HEK293 (cell line): ENCODE measurements at regions not wholly inside any gene's neighbourhood (a gene's known extent, or its start where the extent isn't known, plus 50 kb on each side); places are given as distances from the start of the nearest gene placed in this dataset.

ENCODE experiments used
- CTCF ChIA-PET: fragments of 350-600 bp; formaldehyde crosslinking; extraction: SDS; loops from one replicate; lab custom pipeline; 2021; ENCODE audit warnings: antibody characterized with exemption; lab: Yijun Ruan, JAX
- POLR2A ChIA-PET: fragments of 300-600 bp; formaldehyde crosslinking; extraction: SDS; loops from one replicate; lab custom pipeline; 2020; ENCODE audit warnings: antibody characterized with exemption, inconsistent platforms; lab: Yijun Ruan, JAX
- H3K27ac ChIP-seq: fragments of 200-500 bp; sonication (Bioruptor generic); 2 replicates; pipeline ENCODE4 v1.5.1; 2014; ENCODE audit warnings: low read depth, low read length, control low read depth, inconsistent platforms; ENCODE audit errors: extremely low read depth
- H3K36me3 ChIP-seq, 2 experiments: fragments of 200-500 bp in 1 of 2; sonication (Bioruptor generic) in 1 of 2; 1 replicate in 1 of 2; 2 replicates in 1 of 2; pipeline ENCODE4 v1.5.1; 2014 to 2017; ENCODE audit warnings: inconsistent platforms in 2 of 2, low read length in 2 of 2; ENCODE audit not compliant: control insufficient read depth in 2 of 2, insufficient read depth in 1 of 2
- H3K4me1 ChIP-seq: fragments of 200-500 bp; sonication (Bioruptor generic); 2 replicates; pipeline ENCODE4 v1.5.1; 2014; ENCODE audit warnings: mild to moderate bottlenecking, low read length, inconsistent platforms; ENCODE audit not compliant: control insufficient read depth, insufficient read depth
- H3K4me3 ChIP-seq: 2 replicates; pipeline ENCODE4 v1.5.1; 2011; ENCODE audit warnings: low read depth, mild to moderate bottlenecking, control low read depth, low read length, moderate library complexity
- H3K9me3 ChIP-seq: fragments of 200-500 bp; sonication (Bioruptor generic); 2 replicates; pipeline ENCODE4 v1.5.1; 2014; ENCODE audit warnings: low read depth, low read length, inconsistent platforms; ENCODE audit not compliant: control insufficient read depth, insufficient read depth
- ELK4 ChIP-seq: IDR thresholded peaks from 2 replicates; pipeline ENCODE4 v1.6.1; 2011; ENCODE audit warnings: mild to moderate bottlenecking, low read depth, low read length, borderline replicate concordance
- KLF1 ChIP-seq: fragments of 450-650 bp; formaldehyde crosslinking; IDR thresholded peaks from 2 replicates; pipeline ENCODE4 v1.5.1; 2016; ENCODE audit warnings: missing biosample characterization, missing genetic modification characterization
- OSR2 ChIP-seq: fragments of 450-650 bp; formaldehyde crosslinking; IDR thresholded peaks from 2 replicates; pipeline ENCODE4 v1.5.1; 2016; ENCODE audit warnings: missing biosample characterization, missing genetic modification characterization
- TRIM28 ChIP-seq: IDR thresholded peaks from 2 replicates; pipeline ENCODE4 v1.6.1; 2011; ENCODE audit warnings: low read length, control low read depth, borderline replicate concordance
- ZFP69B ChIP-seq: fragments of 450-650 bp; formaldehyde crosslinking; IDR thresholded peaks from 2 replicates; pipeline ENCODE4 v1.5.1; 2016; ENCODE audit warnings: missing biosample characterization, missing genetic modification characterization
- ZIC2 ChIP-seq: fragments of 450-650 bp; formaldehyde crosslinking; IDR thresholded peaks from 2 replicates; pipeline ENCODE4 v1.5.1; 2016; ENCODE audit warnings: missing biosample characterization, missing genetic modification characterization
- ZNF148 ChIP-seq: fragments of 450-650 bp; formaldehyde crosslinking; IDR thresholded peaks from 2 replicates; pipeline ENCODE4 v1.5.0; 2017; ENCODE audit warnings: missing biosample characterization, missing genetic modification characterization, borderline replicate concordance
- ZNF157 ChIP-seq: fragments of 450-650 bp; formaldehyde crosslinking; IDR thresholded peaks from 2 replicates; pipeline ENCODE4 v1.5.1; 2016; ENCODE audit warnings: missing biosample characterization, missing genetic modification characterization
- ZNF169 ChIP-seq: fragments of 450-650 bp; formaldehyde crosslinking; IDR thresholded peaks from 2 replicates; pipeline ENCODE4 v1.5.1; 2016; ENCODE audit warnings: missing biosample characterization, missing genetic modification characterization
- ZNF211 ChIP-seq: fragments of 450-650 bp; formaldehyde crosslinking; IDR thresholded peaks from 2 replicates; pipeline ENCODE4 v1.5.1; 2016; ENCODE audit warnings: low read depth, missing biosample characterization, missing genetic modification characterization
- ZNF280D ChIP-seq: fragments of 450-650 bp; formaldehyde crosslinking; IDR thresholded peaks from 2 replicates; pipeline ENCODE4 v1.5.1; 2016; ENCODE audit warnings: missing biosample characterization, missing genetic modification characterization
- ZNF311 ChIP-seq: fragments of 450-650 bp; formaldehyde crosslinking; IDR thresholded peaks from 2 replicates; pipeline ENCODE4 v1.5.1; 2017; ENCODE audit warnings: missing biosample characterization, missing genetic modification characterization, borderline replicate concordance
- ZNF354C ChIP-seq: fragments of 450-650 bp; formaldehyde crosslinking; IDR thresholded peaks from 2 replicates; pipeline ENCODE4 v1.5.1; 2016; ENCODE audit warnings: missing biosample characterization, missing genetic modification characterization, low read depth, borderline replicate concordance
- ZNF366 ChIP-seq: fragments of 450-650 bp; formaldehyde crosslinking; conservative IDR thresholded peaks from 2 replicates; pipeline ENCODE4 v1.5.1; 2016; ENCODE audit warnings: missing biosample characterization, missing genetic modification characterization
- ZNF423 ChIP-seq: fragments of 450-650 bp; formaldehyde crosslinking; IDR thresholded peaks from 2 replicates; pipeline ENCODE4 v1.5.1; 2016; ENCODE audit warnings: missing biosample characterization, missing genetic modification characterization
- ZNF48 ChIP-seq: fragments of 450-650 bp; formaldehyde crosslinking; IDR thresholded peaks from 2 replicates; pipeline ENCODE4 v1.5.1; 2016; ENCODE audit warnings: missing biosample characterization, missing genetic modification characterization
- ZNF513 ChIP-seq: fragments of 450-650 bp; IDR thresholded peaks from 2 replicates; pipeline ENCODE4 v1.5.1; 2018; ENCODE audit warnings: missing biosample characterization, missing genetic modification characterization
- ZNF561 ChIP-seq: fragments of 450-650 bp; IDR thresholded peaks from 2 replicates; pipeline ENCODE4 v1.5.1; 2018; ENCODE audit warnings: missing biosample characterization, missing genetic modification characterization, borderline replicate concordance
- ZNF624 ChIP-seq: fragments of 450-650 bp; formaldehyde crosslinking; IDR thresholded peaks from 2 replicates; pipeline ENCODE4 v1.5.1; 2017; ENCODE audit warnings: missing biosample characterization, missing genetic modification characterization
- ZNF629 ChIP-seq: fragments of 450-650 bp; formaldehyde crosslinking; IDR thresholded peaks from 2 replicates; pipeline ENCODE4 v1.5.1; 2017; ENCODE audit warnings: missing biosample characterization, missing genetic modification characterization
- ZNF692 ChIP-seq: fragments of 450-650 bp; formaldehyde crosslinking; IDR thresholded peaks from 2 replicates; pipeline ENCODE4 v1.5.1; 2016; ENCODE audit warnings: missing biosample characterization, missing genetic modification characterization
- ZNF785 ChIP-seq: fragments of 450-650 bp; formaldehyde crosslinking; IDR thresholded peaks from 2 replicates; pipeline ENCODE4 v1.5.1; 2016; ENCODE audit warnings: missing biosample characterization, missing genetic modification characterization
- ZSCAN16 ChIP-seq: fragments of 450-650 bp; formaldehyde crosslinking; IDR thresholded peaks from 2 replicates; pipeline ENCODE4 v1.5.1; 2016; ENCODE audit warnings: missing biosample characterization, missing genetic modification characterization
- ZSCAN23 ChIP-seq: fragments of 450-650 bp; formaldehyde crosslinking; IDR thresholded peaks from 2 replicates; pipeline ENCODE4 v1.5.1; 2016; ENCODE audit warnings: missing biosample characterization, missing genetic modification characterization
- ZSCAN4 ChIP-seq: fragments of 450-650 bp; formaldehyde crosslinking; IDR thresholded peaks from 2 replicates; pipeline ENCODE4 v1.5.1; 2017; ENCODE audit warnings: missing biosample characterization, missing genetic modification characterization
- ZXDB ChIP-seq: fragments of 450-650 bp; formaldehyde crosslinking; IDR thresholded peaks from 2 replicates; pipeline ENCODE4 v1.5.1; 2016; ENCODE audit warnings: missing biosample characterization, missing genetic modification characterization

GRCh38 chr15:35299059-35299735 is 214.1 kb upstream of the NANOGP8 start:
- Histone ChIP-seq H3K4me1 (no peaks in the 10 kb centered on the region), H3K27ac (no peak overlapping the region), H3K4me3 (no peak overlapping the region)
- CTCF ChIA-PET = interaction anchor here (0.7 kb wide), 1 partner anchor 174 kb away, joined by 3 read pairs; no protein-coding TSS in a partner anchor
- TF ChIP-seq ZNF311 = no peak
- no peak for TF ChIP-seq ZNF513 (tag by site-specific recombination)
- no peak for TF ChIP-seq ELK4
- no peak for TF ChIP-seq ZSCAN4 (tag by site-specific recombination)
- no peak for TF ChIP-seq ZNF280D (tag by site-specific recombination)
- no peak for TF ChIP-seq ZIC2 (tag by site-specific recombination)
- TF ChIP-seq ZNF629 (tag by site-specific recombination) = no peak
- no peak for TF ChIP-seq ZNF354C (tag by site-specific recombination)
- TF ChIP-seq ZNF366 (tag by site-specific recombination) = no peak
- TF ChIP-seq ZXDB (tag by site-specific recombination) = no peak
- TF ChIP-seq TRIM28 = no peak
- no peak for TF ChIP-seq ZNF211 (tag by site-specific recombination)
- TF ChIP-seq ZNF692 (tag by site-specific recombination) = no peak
- TF ChIP-seq ZNF157 (tag by site-specific recombination) = no peak
- no peak for TF ChIP-seq ZSCAN16 (tag by site-specific recombination)
- no peak for TF ChIP-seq ZFP69B (tag by site-specific recombination)
- TF ChIP-seq, all 188 proteins: peak for 0
- POLR2A ChIA-PET = no interaction called here
- no peaks in the 10 kb centered on the region for H3K36me3 ChIP-seq
- H3K9me3 ChIP-seq = no peaks in the 10 kb centered on the region

GRCh38 chr15:35298509-35298908 is 213.4 kb upstream of the NANOGP8 start:
- POLR2A ChIA-PET = no interaction called here
- Histone ChIP-seq H3K36me3 (no peaks in the 10 kb centered on the region), H3K4me3 (no peak overlapping the region), H3K4me1 (no peaks in the 10 kb centered on the region), H3K9me3 (no peaks in the 10 kb centered on the region), H3K27ac (no peak overlapping the region)
- CTCF ChIA-PET = no interaction called here
- TF ChIP-seq ZNF423 (tag by site-specific recombination) (no peak), ZNF624 (tag by site-specific recombination) (no peak), ZNF169 (tag by site-specific recombination) (no peak), ZNF785 (tag by site-specific recombination) (no peak), ZSCAN23 (tag by site-specific recombination) (no peak), KLF1 (tag by site-specific recombination) (no peak), ZNF48 (tag by site-specific recombination) (no peak), ZNF561 (tag by site-specific recombination) (no peak), OSR2 (no peak), ZNF148 (tag by site-specific recombination) (no peak)
